ENCODE measurements at regions not wholly inside any gene's neighbourhood (a gene's known extent, or its start where the extent isn't known, plus 50 kb on each side); places are given as distances from the start of the nearest gene placed in this dataset.

GRCh38 chr6:21842875-21843645 lies 249.5 kb downstream of the SOX4 start:
- Histone ChIP-seq H3K4me1 (ENCODE audit: control insufficient read depth, insufficient read depth, low read length) (peaks cover 15% of the 10 kb centered on the region), H3K27ac (ENCODE audit: low read depth, low read length) (no peak overlapping the region)
- H3K27ac Mint-ChIP-seq: peak overlapping the region; percentile 71

DNA sequence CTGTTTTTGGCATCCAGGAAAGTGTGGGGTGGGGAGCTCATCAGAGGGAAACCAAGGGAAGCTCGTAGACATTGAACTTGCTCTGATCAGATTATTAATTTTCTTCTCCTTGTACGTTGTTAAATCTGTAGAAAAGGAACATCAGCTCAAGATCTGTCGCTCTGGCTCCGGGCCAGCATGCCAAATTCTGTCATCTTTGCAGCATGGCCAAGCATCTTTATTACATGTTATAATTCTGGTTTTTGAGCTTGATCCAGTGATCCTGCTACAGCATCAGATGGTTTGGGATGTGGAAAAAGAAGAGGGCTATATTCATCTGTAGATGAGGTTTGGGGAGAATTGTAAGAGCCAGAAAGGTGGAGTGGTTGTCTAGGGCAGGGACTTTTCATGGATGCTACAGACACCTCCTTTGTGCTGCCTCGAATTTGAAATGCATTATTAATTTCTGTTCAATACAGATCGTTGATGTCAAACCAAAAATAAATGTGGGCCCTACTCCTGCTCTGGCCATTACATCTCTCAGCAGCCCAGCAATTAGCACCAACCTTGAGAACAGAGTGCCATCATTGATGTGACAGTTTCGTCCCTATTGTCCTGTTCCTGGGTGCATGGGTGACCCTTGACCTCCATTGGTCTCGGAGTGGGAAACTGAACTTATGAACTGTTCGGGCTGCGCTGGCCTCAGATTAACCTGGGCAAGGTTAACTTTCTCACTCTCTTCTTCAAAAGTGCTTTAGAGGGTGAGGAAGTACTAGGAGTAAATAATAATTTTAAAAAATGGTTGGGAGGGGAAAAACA lies 250.8 kb downstream of the SOX4 start:
- peak overlapping the region; percentile 67 for H3K27ac Mint-ChIP-seq
- no peaks in the 10 kb centered on the region for H3K9me3 Mint-ChIP-seq

More at GRCh38 chr6:21842875-21843645, 249.5 kb downstream of the SOX4 start:
- Histone ChIP-seq H3K27me3 (ENCODE audit: control insufficient read depth, insufficient read depth, low read length, poor library complexity, severe bottlenecking) (no peaks in the 10 kb centered on the region), H3K9me3 (ENCODE audit: control insufficient read depth, low read length) (peaks cover 5% of the 10 kb centered on the region), H3K4me3 (ENCODE audit: low read length) (no peak overlapping the region), H3K9ac (ENCODE audit: extremely low read depth, low read length, poor library complexity, severe bottlenecking) (no peak overlapping the region), H3K36me3 (ENCODE audit: control insufficient read depth, insufficient read depth, low read length) (peaks cover 76% of the 10 kb centered on the region)
- no peaks in the 10 kb centered on the region for H3K9me3 Mint-ChIP-seq
- DNase-seq: no peak
- peaks cover 46% of the 10 kb centered on the region for H3K4me1 Mint-ChIP-seq
- peaks cover 31% of the 10 kb centered on the region for H3K36me3 Mint-ChIP-seq (ENCODE audit: low read depth)
- no peak overlapping the region for H3K4me3 Mint-ChIP-seq
- no peaks in the 10 kb centered on the region for H3K27me3 Mint-ChIP-seq (ENCODE audit: insufficient read depth)
- WGBS, 2 experiments (ENCODE audit: insufficient coverage in 1 of 2, insufficient read length in 1 of 2): 100% methylated on average over 1 of the region's 1 CpG
- no peak for TF ChIP-seq CTCF (conservative IDR thresholded peaks at IDR 0.05)

DNA sequence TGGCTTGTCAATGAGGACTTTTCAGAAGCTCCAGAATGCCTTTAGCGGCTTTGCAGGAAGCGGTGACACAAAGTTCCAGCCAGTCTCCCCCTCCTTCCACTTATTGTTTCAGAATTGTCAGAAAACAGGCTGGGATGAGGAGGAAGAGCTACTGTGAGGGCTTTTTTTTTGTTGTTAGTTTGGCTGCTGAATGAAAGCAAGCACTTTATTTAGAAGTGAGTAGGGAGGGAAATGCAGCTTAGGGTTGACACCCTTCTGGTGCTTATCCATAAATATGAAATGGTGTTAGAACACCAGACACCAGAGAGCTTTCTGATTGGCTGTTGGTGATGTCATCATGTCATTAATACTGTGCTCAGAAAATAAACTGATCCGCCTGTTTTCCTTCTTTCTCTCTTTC lies 251.5 kb downstream of the SOX4 start:
- H3K4me3 Mint-ChIP-seq: no peak overlapping the region
- no peak for TF ChIP-seq CTCF (conservative IDR thresholded peaks at IDR 0.05)
- peak overlapping the region; percentile 49 for H3K27ac Mint-ChIP-seq
- no peak for DNase-seq
- 67 to 80% methylated on average over 2 to 3 of the region's 3 CpGs for WGBS, 2 experiments (ENCODE audit: insufficient coverage in 1 of 2, insufficient read length in 1 of 2)
- Histone ChIP-seq H3K36me3 (ENCODE audit: control insufficient read depth, insufficient read depth, low read length) (peaks cover 84% of the 10 kb centered on the region), H3K9ac (ENCODE audit: extremely low read depth, low read length, poor library complexity, severe bottlenecking) (no peak overlapping the region), H3K9me3 (ENCODE audit: control insufficient read depth, low read length) (peaks cover 5% of the 10 kb centered on the region), H3K4me1 (ENCODE audit: control insufficient read depth, insufficient read depth, low read length) (peaks cover 15% of the 10 kb centered on the region), H3K27me3 (ENCODE audit: control insufficient read depth, insufficient read depth, low read length, poor library complexity, severe bottlenecking) (no peaks in the 10 kb centered on the region), H3K27ac (ENCODE audit: low read depth, low read length) (peak overlapping the region; percentile 79), H3K4me3 (ENCODE audit: low read length) (no peak overlapping the region)
- no peaks in the 10 kb centered on the region for H3K9me3 Mint-ChIP-seq
- H3K36me3 Mint-ChIP-seq (ENCODE audit: low read depth): peaks cover 39% of the 10 kb centered on the region
- H3K27me3 Mint-ChIP-seq (ENCODE audit: insufficient read depth): no peaks in the 10 kb centered on the region
- peaks cover 53% of the 10 kb centered on the region for H3K4me1 Mint-ChIP-seq

More for the DNA sequence above, 250.8 kb downstream of the SOX4 start:
- no peak for DNase-seq
- Mint-ChIP-seq H3K4me3 (no peak overlapping the region), H3K27me3 (ENCODE audit: insufficient read depth) (no peaks in the 10 kb centered on the region), H3K4me1 (peaks cover 52% of the 10 kb centered on the region), H3K36me3 (ENCODE audit: low read depth) (peaks cover 36% of the 10 kb centered on the region)
- Histone ChIP-seq H3K4me1 (ENCODE audit: control insufficient read depth, insufficient read depth, low read length) (peaks cover 15% of the 10 kb centered on the region), H3K4me3 (ENCODE audit: low read length) (no peak overlapping the region), H3K27me3 (ENCODE audit: control insufficient read depth, insufficient read depth, low read length, poor library complexity, severe bottlenecking) (no peaks in the 10 kb centered on the region), H3K36me3 (ENCODE audit: control insufficient read depth, insufficient read depth, low read length) (peaks cover 82% of the 10 kb centered on the region), H3K9me3 (ENCODE audit: control insufficient read depth, low read length) (peaks cover 5% of the 10 kb centered on the region), H3K27ac (ENCODE audit: low read depth, low read length) (peak overlapping the region; percentile 79), H3K9ac (ENCODE audit: extremely low read depth, low read length, poor library complexity, severe bottlenecking) (no peak overlapping the region)
- WGBS, 2 experiments (ENCODE audit: insufficient coverage in 1 of 2, insufficient read length in 1 of 2): 88 to 92% methylated on average over 8 to 10 of the region's 10 CpGs
- TF ChIP-seq CTCF (conservative IDR thresholded peaks at IDR 0.05): no peak

All from endodermal cell (in vitro differentiated cells).